ENCODE measurements at regions not wholly inside any gene's neighbourhood (a gene's known extent, or its start where the extent isn't known, plus 50 kb on each side); places are given as distances from the start of the nearest gene placed in this dataset.

DNA sequence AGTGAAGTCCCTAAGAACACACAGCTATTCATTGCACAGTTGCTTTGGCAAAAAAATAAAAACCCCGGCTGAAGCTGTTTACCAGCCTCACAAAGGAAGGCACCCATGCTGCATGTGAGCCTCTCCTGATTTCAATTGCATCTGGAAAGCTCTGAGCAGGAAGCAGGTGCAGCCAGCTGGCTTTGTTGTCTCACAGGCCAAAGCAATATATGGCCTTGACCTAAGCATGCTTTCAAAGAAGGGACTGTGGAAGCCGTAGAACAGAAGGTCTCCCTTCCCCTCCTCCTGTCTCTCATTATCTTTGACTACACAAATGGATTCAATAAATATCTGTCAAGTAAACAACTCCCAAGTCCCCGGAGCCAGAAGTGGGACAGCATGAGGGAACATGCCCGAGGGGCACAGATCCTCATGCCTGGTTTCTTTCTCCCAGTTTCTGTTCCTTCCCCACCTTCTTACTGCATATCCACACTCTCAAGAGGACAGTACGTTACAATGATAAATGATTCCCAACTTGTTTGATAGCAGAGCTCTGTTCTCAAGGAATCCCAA is 57.2 kb upstream of the PCSK2 start:
- DNase-seq (ENCODE audit: low read depth, low spot score), result no peak
- no peak overlapping the region for H3K4me3 ChIP-seq (ENCODE audit: low read length)
- no peaks in the 10 kb centered on the region for H3K27me3 ChIP-seq (ENCODE audit: control insufficient read depth, insufficient read depth, low read length)
- no peaks in the 10 kb centered on the region for H3K4me1 ChIP-seq (ENCODE audit: control insufficient read depth, insufficient read depth, low read length)
- no peaks in the 10 kb centered on the region for H3K36me3 ChIP-seq (ENCODE audit: control insufficient read depth, insufficient read depth, low read length)
- H3K9me3 ChIP-seq (ENCODE audit: control insufficient read depth, insufficient read depth, low read length), result no peaks in the 10 kb centered on the region
- WGBS (ENCODE audit: insufficient coverage, insufficient read length), result no CpG with 5 or more reads among the region's 5 CpGs
- no peak overlapping the region for H3K27ac ChIP-seq (ENCODE audit: low read length)

DNA sequence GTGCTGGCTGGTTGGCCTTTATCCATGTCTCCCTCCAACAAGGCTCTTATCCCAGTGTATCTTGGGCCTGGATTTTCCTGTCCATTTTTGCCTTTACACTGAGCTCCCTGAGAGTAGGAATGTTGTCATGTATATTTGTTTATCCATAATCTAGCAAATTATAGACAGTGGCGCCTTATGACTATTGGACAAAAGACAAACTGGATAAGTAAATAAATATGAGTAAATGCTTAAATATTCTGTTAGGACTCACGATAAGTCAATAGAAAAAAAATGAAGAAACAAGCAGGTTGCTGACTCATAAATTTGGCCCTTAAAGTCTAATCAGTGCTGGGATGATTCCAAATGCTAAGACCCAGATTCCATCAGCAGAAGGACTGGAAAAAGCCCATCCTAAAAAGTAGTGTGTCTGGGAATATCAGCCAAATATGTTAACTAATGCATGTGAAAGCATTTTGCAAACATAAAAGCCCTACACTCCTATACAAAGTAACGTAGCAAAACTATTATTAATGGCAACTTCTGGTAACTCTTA is 55.0 kb upstream of the PCSK2 start:
- H3K4me3 ChIP-seq (ENCODE audit: low read length), result no peak overlapping the region
- no peaks in the 10 kb centered on the region for H3K27me3 ChIP-seq (ENCODE audit: control insufficient read depth, insufficient read depth, low read length)
- no peak for DNase-seq (ENCODE audit: low read depth, low spot score)
- no peaks in the 10 kb centered on the region for H3K36me3 ChIP-seq (ENCODE audit: control insufficient read depth, insufficient read depth, low read length)
- H3K27ac ChIP-seq (ENCODE audit: low read length), result no peak overlapping the region
- H3K4me1 ChIP-seq (ENCODE audit: control insufficient read depth, insufficient read depth, low read length), result no peaks in the 10 kb centered on the region
- no peaks in the 10 kb centered on the region for H3K9me3 ChIP-seq (ENCODE audit: control insufficient read depth, insufficient read depth, low read length)
- WGBS (ENCODE audit: insufficient coverage, insufficient read length), result no CpG with 5 or more reads among the region's 3 CpGs

DNA sequence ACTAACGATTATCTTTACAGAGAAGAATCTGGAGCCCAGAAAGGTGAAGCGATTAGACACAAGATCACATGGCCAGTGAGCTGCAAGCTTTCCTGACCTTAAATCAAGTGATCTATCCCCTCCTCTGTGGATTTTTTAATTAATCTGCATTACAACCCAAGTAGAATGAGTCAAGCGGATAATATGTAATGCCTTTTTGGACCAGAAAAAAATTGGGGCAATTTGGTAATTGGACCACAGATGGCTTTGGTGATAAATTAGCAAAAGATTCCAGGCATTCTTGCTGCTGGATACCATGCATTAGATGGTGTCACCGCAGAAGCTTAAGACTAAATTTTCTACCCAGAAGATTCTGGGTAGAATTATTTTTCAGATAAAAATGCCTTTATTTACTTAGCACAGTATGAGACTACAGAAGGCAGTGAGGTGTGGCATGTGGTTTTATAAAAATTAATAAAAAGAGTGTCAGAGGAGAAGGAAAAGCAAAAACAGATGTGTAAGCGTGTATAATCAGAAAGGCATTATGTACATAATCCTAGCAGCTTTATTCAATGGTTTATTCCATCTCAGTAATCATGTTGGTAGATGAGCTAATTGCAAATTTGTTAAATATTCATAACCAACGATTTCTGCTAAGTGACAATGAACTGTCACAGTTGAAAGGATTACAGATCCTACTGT is 53.9 kb upstream of the PCSK2 start:
- WGBS (ENCODE audit: insufficient coverage, insufficient read length), result no CpG with 5 or more reads among the region's 6 CpGs
- H3K9me3 ChIP-seq (ENCODE audit: control insufficient read depth, insufficient read depth, low read length), result no peaks in the 10 kb centered on the region
- H3K4me1 ChIP-seq (ENCODE audit: control insufficient read depth, insufficient read depth, low read length), result no peaks in the 10 kb centered on the region
- no peaks in the 10 kb centered on the region for H3K27me3 ChIP-seq (ENCODE audit: control insufficient read depth, insufficient read depth, low read length)
- H3K27ac ChIP-seq (ENCODE audit: low read length), result no peak overlapping the region
- H3K36me3 ChIP-seq (ENCODE audit: control insufficient read depth, insufficient read depth, low read length), result no peaks in the 10 kb centered on the region
- H3K4me3 ChIP-seq (ENCODE audit: low read length), result no peak overlapping the region
- DNase-seq (ENCODE audit: low read depth, low spot score), result no peak

Data from iPS DF 6.9 (cell line).